ENCODE measurements at regions not wholly inside any gene's neighbourhood (a gene's known extent, or its start where the extent isn't known, plus 50 kb on each side); places are given as distances from the start of the nearest gene placed in this dataset.

- TF ChIP-seq CTCF (IDR thresholded peaks at IDR 0.05; ENCODE audit: insufficient read depth, low read depth, low read length): no peak
- TF ChIP-seq EZH2 (IDR thresholded peaks at IDR 0.05; ENCODE audit: insufficient read depth, low read length): no peak
Observed at GRCh38 chr10:31745612-31746376, 182.8 kb downstream of the ARHGAP12 start.

Measured in astrocyte (in vitro differentiated cells and primary cell).